ENCODE measurements at regions not wholly inside any gene's neighbourhood (a gene's known extent, or its start where the extent isn't known, plus 50 kb on each side); places are given as distances from the start of the nearest gene placed in this dataset.

GRCh38 chr1:87196110-87196827, 132.4 kb upstream of the LMO4 start:
- DNase-seq, result no peak

- DNase-seq, result no peak
Observed at GRCh38 chr1:87197156-87197555, 131.5 kb upstream of the LMO4 start.

GRCh38 chr1:87197641-87198040, 131.0 kb upstream of the LMO4 start:
- DNase-seq, result no peak

- peak; percentile 87 for DNase-seq
Observed at GRCh38 chr1:87200875-87201638, 127.6 kb upstream of the LMO4 start.

GRCh38 chr1:87201768-87202167, 126.9 kb upstream of the LMO4 start:
- DNase-seq, result no peak

GRCh38 chr1:87202451-87202850, 126.2 kb upstream of the LMO4 start:
- no peak for DNase-seq

- no peak for DNase-seq
Observed at GRCh38 chr1:87202922-87203655, 125.6 kb upstream of the LMO4 start.

GRCh38 chr1:87203904-87204303, 124.8 kb upstream of the LMO4 start:
- DNase-seq, result peak; percentile 96

GRCh38 chr1:87204441-87204840, 124.2 kb upstream of the LMO4 start:
- no peak for DNase-seq

GRCh38 chr1:87204921-87205320, 123.8 kb upstream of the LMO4 start:
- no peak for DNase-seq

- DNase-seq, result no peak
Observed at GRCh38 chr1:87206044-87206831, 122.4 kb upstream of the LMO4 start.

- no peak for DNase-seq
Observed at GRCh38 chr1:87208080-87208479, 120.6 kb upstream of the LMO4 start.

- DNase-seq, result no peak
Observed at GRCh38 chr1:87208931-87209330, 119.7 kb upstream of the LMO4 start.

- DNase-seq, result no peak
Observed at GRCh38 chr1:87210151-87210550, 118.5 kb upstream of the LMO4 start.

- no peak for DNase-seq
Observed at GRCh38 chr1:87212431-87213134, 116.1 kb upstream of the LMO4 start.

- DNase-seq, result no peak
Observed at GRCh38 chr1:87213135-87213515, 115.6 kb upstream of the LMO4 start.

- no peak for DNase-seq
Observed at GRCh38 chr1:87215592-87215991, 113.1 kb upstream of the LMO4 start.

- DNase-seq, result no peak
Observed at GRCh38 chr1:87218618-87219017, 110.1 kb upstream of the LMO4 start.

- DNase-seq, result no peak
Observed at GRCh38 chr1:87219141-87219540, 109.5 kb upstream of the LMO4 start.

- DNase-seq, result no peak
Observed at GRCh38 chr1:87219626-87220025, 109.1 kb upstream of the LMO4 start.

- DNase-seq, result no peak
Observed at GRCh38 chr1:87220993-87221392, 107.7 kb upstream of the LMO4 start.

- no peak for DNase-seq
Observed at GRCh38 chr1:87224201-87224600, 104.5 kb upstream of the LMO4 start.
